ENCODE measurements at regions not wholly inside any gene's neighbourhood (a gene's known extent, or its start where the extent isn't known, plus 50 kb on each side); places are given as distances from the start of the nearest gene placed in this dataset.

- no peak for TF ChIP-seq CTCF (IDR thresholded peaks at IDR 0.05; ENCODE audit: insufficient read depth, low read depth, low read length)
- DNase-seq (ENCODE audit: low read depth): no peak
- ChIA-PET POLR2A (no interaction called here), CTCF (no interaction called here)
- H3K36me3 ChIP-seq (ENCODE audit: control insufficient read depth, insufficient read depth, low read length): no peaks in the 10 kb centered on the region
- no peak overlapping the region for H3K4me3 ChIP-seq (ENCODE audit: low read depth, low read length)
- peaks cover 5% of the 10 kb centered on the region for H3K27me3 ChIP-seq (ENCODE audit: control insufficient read depth, insufficient read depth, low read length)
These were observed 208.4 kb upstream of the DTNBP1 start for GRCh38 chr6:15871276-15871675.

GRCh38 chr6:15870333-15871043 is 207.7 kb upstream of the DTNBP1 start:
- ChIA-PET POLR2A (interaction anchor here (0.6 kb wide), 1 partner anchor 165 kb away, joined by 3 read pairs; no protein-coding TSS in a partner anchor), CTCF (interaction anchor here (0.7 to 1.2 kb wide), 2 partner anchors 21 to 179 kb away, joined by 3 read pairs; no protein-coding TSS in a partner anchor)
- Histone ChIP-seq H3K27me3 (ENCODE audit: control insufficient read depth, insufficient read depth, low read length) (peaks cover 5% of the 10 kb centered on the region), H3K36me3 (ENCODE audit: control insufficient read depth, insufficient read depth, low read length) (no peaks in the 10 kb centered on the region), H3K4me3 (ENCODE audit: low read depth, low read length) (no peak overlapping the region)
- DNase-seq (ENCODE audit: low read depth): no peak
- TF ChIP-seq CTCF (IDR thresholded peaks at IDR 0.05; ENCODE audit: insufficient read depth, low read depth, low read length): no peak

- ChIA-PET CTCF (interaction anchor here (0.6 to 1.3 kb wide), 3 partner anchors 10 to 127 kb away, joined by 3 read pairs; no protein-coding TSS in a partner anchor), POLR2A (interaction anchor here (0.5 kb wide), 1 partner anchor 141 kb away, joined by 4 read pairs; no protein-coding TSS in a partner anchor)
- H3K27me3 ChIP-seq (ENCODE audit: control insufficient read depth, insufficient read depth, low read length): peaks cover 6% of the 10 kb centered on the region
- no peak for TF ChIP-seq CTCF (IDR thresholded peaks at IDR 0.05; ENCODE audit: insufficient read depth, low read depth, low read length)
- no peak for DNase-seq (ENCODE audit: low read depth)
- H3K4me3 ChIP-seq (ENCODE audit: low read depth, low read length): no peak overlapping the region
- no peaks in the 10 kb centered on the region for H3K36me3 ChIP-seq (ENCODE audit: control insufficient read depth, insufficient read depth, low read length)
These were observed 201.9 kb upstream of the DTNBP1 start for GRCh38 chr6:15864708-15865062.

GRCh38 chr6:15864038-15864707 is 201.3 kb upstream of the DTNBP1 start:
- CTCF ChIA-PET: interaction anchor here (0.6 to 1.3 kb wide), 2 partner anchors 10 to 128 kb away, joined by 3 read pairs; no protein-coding TSS in a partner anchor
- no peak for DNase-seq (ENCODE audit: low read depth)
- Histone ChIP-seq H3K36me3 (ENCODE audit: control insufficient read depth, insufficient read depth, low read length) (no peaks in the 10 kb centered on the region), H3K4me3 (ENCODE audit: low read depth, low read length) (no peak overlapping the region), H3K27me3 (ENCODE audit: control insufficient read depth, insufficient read depth, low read length) (peaks cover 6% of the 10 kb centered on the region)
- POLR2A ChIA-PET: interaction anchor here (0.5 kb wide), 1 partner anchor 140 kb away, joined by 4 read pairs; no protein-coding TSS in a partner anchor
- TF ChIP-seq CTCF (IDR thresholded peaks at IDR 0.05; ENCODE audit: insufficient read depth, low read depth, low read length): no peak

- TF ChIP-seq CTCF (IDR thresholded peaks at IDR 0.05; ENCODE audit: insufficient read depth, low read depth, low read length): no peak
- CTCF ChIA-PET: interaction anchor here (1.3 to 1.9 kb wide), 2 partner anchors 17 to 171 kb away, joined by 4 read pairs; no protein-coding TSS in a partner anchor
- H3K36me3 ChIP-seq (ENCODE audit: control insufficient read depth, insufficient read depth, low read length): no peaks in the 10 kb centered on the region
- POLR2A ChIA-PET: no interaction called here
- no peak overlapping the region for H3K4me3 ChIP-seq (ENCODE audit: low read depth, low read length)
- no peak for DNase-seq (ENCODE audit: low read depth)
- H3K27me3 ChIP-seq (ENCODE audit: control insufficient read depth, insufficient read depth, low read length): peaks cover 1% of the 10 kb centered on the region
These were observed 200.0 kb upstream of the DTNBP1 start for GRCh38 chr6:15862810-15863209.
